Endothelial cell of umbilical vein (primary cell): ENCODE measurements at regions not wholly inside any gene's neighbourhood (a gene's known extent, or its start where the extent isn't known, plus 50 kb on each side); places are given as distances from the start of the nearest gene placed in this dataset.

ENCODE experiments used
- BruUV-seq: library from RNA; stranded (reverse); fragments of 400-500 nt; replicated peaks from 2 replicates; lab custom pipeline; 2021; lab: Mats Ljungman, UMichigan
- CTCF ChIA-PET: fragments of 300-600, 350-600 bp; sonication (Branson Sonifier 250); formaldehyde crosslinking; loops from one replicate; lab custom pipeline; 2021; ENCODE audit warnings: antibody characterized with exemption, inconsistent platforms; lab: Charles Lee
- POLR2A ChIA-PET: fragments of 300-600, 350-600 bp; sonication (Branson Sonifier 250); formaldehyde crosslinking; loops from one replicate; lab custom pipeline; 2021; ENCODE audit warnings: antibody characterized with exemption, inconsistent platforms; lab: Charles Lee
- DNase-seq: peaks from one replicate; pipeline ENCODE4 v3.0.0-alpha.2; 2011; ENCODE audit warnings: low read depth, low spot score
- FAIRE-seq: peaks from 2 replicates; lab custom pipeline; 2011; peaks lifted over from hg19 to GRCh38; lab: Jason Lieb, UNC
- H2AFZ ChIP-seq: 2 replicates; pipeline ENCODE4 v1.6.0; 2012; ENCODE audit warnings: low read depth, low read length, control low read depth, inconsistent platforms
- H3K27ac ChIP-seq: 2 replicates; pipeline ENCODE4 v1.5.1; 2011; ENCODE audit warnings: low read depth, mild to moderate bottlenecking, control low read depth, low read length, moderate library complexity; ENCODE audit not compliant: insufficient read depth
- H3K27me3 ChIP-seq, 2 experiments: 2 replicates each; pipeline versions ENCODE4 v1.6.0 to v1.6.1; 2011; ENCODE audit warnings: low read length in 2 of 2, mixed read lengths in 1 of 2; ENCODE audit not compliant: control insufficient read depth in 2 of 2, insufficient read depth in 2 of 2
- H3K36me3 ChIP-seq, 2 experiments: 2 replicates in 1 of 2; 3 replicates in 1 of 2; pipeline ENCODE4 v1.5.1; 2011; ENCODE audit warnings: low read length in 2 of 2, mild to moderate bottlenecking in 1 of 2, moderate library complexity in 1 of 2; ENCODE audit not compliant: control insufficient read depth in 2 of 2, insufficient read depth in 2 of 2; ENCODE audit errors: extremely low read depth in 1 of 2
- H3K4me1 ChIP-seq: 3 replicates; pipeline ENCODE4 v1.5.1; 2011; ENCODE audit warnings: mild to moderate bottlenecking, low read length; ENCODE audit not compliant: control insufficient read depth, insufficient read depth; ENCODE audit errors: extremely low read depth
- H3K4me2 ChIP-seq: 2 replicates; pipeline ENCODE4 v1.6.1; 2011; ENCODE audit warnings: low read length, control low read depth, mixed read lengths; ENCODE audit not compliant: insufficient read depth
- H3K4me3 ChIP-seq, 3 experiments: fragments of 200-600 bp in 1 of 3; sonication (generic), shearing (Covaris generic) in 1 of 3; replicated peaks in 1 of 3; 2 replicates each; pipeline ENCODE4 v1.5.1; 2011 to 2016; ENCODE audit warnings: control low read depth in 3 of 3, low read length in 3 of 3, mild to moderate bottlenecking in 2 of 3, inconsistent platforms in 1 of 3, low read depth in 1 of 3, moderate library complexity in 1 of 3; ENCODE audit not compliant: insufficient read depth in 1 of 3
- H3K79me2 ChIP-seq: 2 replicates; pipeline ENCODE4 v1.6.0; 2012; ENCODE audit warnings: low read length, inconsistent platforms; ENCODE audit not compliant: control insufficient read depth, insufficient read depth
- H3K9ac ChIP-seq: replicated peaks from 2 replicates; pipeline ENCODE3; 2011; ENCODE audit warnings: low read length, control low read depth; ENCODE audit not compliant: insufficient read depth; ENCODE audit errors: extremely low read depth
- H3K9me1 ChIP-seq: replicated peaks from 3 replicates; pipeline ENCODE4 v1.6.0; 2011; ENCODE audit warnings: mild to moderate bottlenecking, low read length; ENCODE audit not compliant: control insufficient read depth, insufficient read depth; ENCODE audit errors: extremely low read depth
- H3K9me3 ChIP-seq: replicated peaks from 2 replicates; pipeline ENCODE4 v1.5.1; 2012; ENCODE audit warnings: low read length, inconsistent platforms; ENCODE audit not compliant: control insufficient read depth, insufficient read depth
- H4K20me1 ChIP-seq: replicated peaks from 2 replicates; pipeline ENCODE3; 2011; ENCODE audit warnings: mild to moderate bottlenecking, low read length; ENCODE audit not compliant: control insufficient read depth, insufficient read depth; ENCODE audit errors: extremely low read depth
- CTCF ChIP-seq, 2 donors: IDR thresholded peaks; 1 replicate in 1 of 2; 2 replicates in 1 of 2; pipeline ENCODE4 v1.5.1; 2011; ENCODE audit warnings: low read length in 2 of 2, mild to moderate bottlenecking in 2 of 2, moderate library complexity in 2 of 2, control low read depth in 1 of 2, inconsistent platforms in 1 of 2, low read depth in 1 of 2; ENCODE audit not compliant: insufficient read depth in 1 of 2; ENCODE audit errors: extremely low read depth in 1 of 2
- EZH2 ChIP-seq: IDR thresholded peaks from 2 replicates; pipeline ENCODE4 v1.6.1; 2012; ENCODE audit warnings: borderline replicate concordance, low read depth, mild to moderate bottlenecking, moderate library complexity, low read length, inconsistent platforms; ENCODE audit not compliant: severe bottlenecking
- FOS ChIP-seq: IDR thresholded peaks from 2 replicates; pipeline ENCODE4 v1.6.1; 2011; ENCODE audit warnings: mild to moderate bottlenecking, low read length, moderate library complexity, borderline replicate concordance; ENCODE audit not compliant: insufficient read depth
- GATA2 ChIP-seq: IDR thresholded peaks from 2 replicates; pipeline ENCODE4 v1.7.0; 2011; ENCODE audit warnings: low read depth, mild to moderate bottlenecking, moderate library complexity, mixed read lengths, low read length; ENCODE audit not compliant: insufficient read length, insufficient read depth
- JUN ChIP-seq: IDR thresholded peaks from 2 replicates; pipeline ENCODE4 v1.6.1; 2011; ENCODE audit warnings: borderline replicate concordance, low read depth; ENCODE audit not compliant: insufficient read length, insufficient read depth
- MAX ChIP-seq: IDR thresholded peaks from 2 replicates; pipeline ENCODE4 v1.6.1; 2011; ENCODE audit not compliant: insufficient read depth, insufficient read length
- MYC ChIP-seq: IDR thresholded peaks from one replicate; pipeline ENCODE4 v1.6.1; 2011; ENCODE audit warnings: mild to moderate bottlenecking, low read depth, low read length
- POLR2A ChIP-seq: IDR thresholded peaks from 2 replicates; pipeline ENCODE4 v1.6.1; 2012; ENCODE audit warnings: low read depth, mild to moderate bottlenecking, control low read depth, low read length
- POLR2AphosphoS5 ChIP-seq: IDR thresholded peaks from 2 replicates; pipeline ENCODE4 v1.6.1; 2012; ENCODE audit warnings: low read depth, mild to moderate bottlenecking, control low read depth, low read length, moderate library complexity; ENCODE audit not compliant: insufficient read depth
- dilution Hi-C: fragments of 300-500 bp; cut with MboI; formaldehyde crosslinking; loops from one replicate; pipeline ENCODE4 v1.15.0; 2019; ENCODE audit warnings: low sequenced_read_pairs; ENCODE audit not compliant: extremely low pct_ligation_motif_present
- intact Hi-C: fragments of 100-400 bp; cut with micrococcal nuclease; formaldehyde crosslinking; loops from one replicate; pipeline ENCODE4 v1.10.0; 2022

- no peaks in the 10 kb centered on the region for H3K79me2 ChIP-seq
- dilution Hi-C loops: no loop called here
- no peak overlapping the region for H3K9ac ChIP-seq
- no peaks in the 10 kb centered on the region for H3K9me3 ChIP-seq
- H3K4me1 ChIP-seq: no peaks in the 10 kb centered on the region
- POLR2A ChIA-PET: no interaction called here
- H4K20me1 ChIP-seq: no peaks in the 10 kb centered on the region
- no peak overlapping the region for H3K4me2 ChIP-seq
- DNase-seq (no peak), FAIRE-seq (no peak)
- intact Hi-C loops: no loop called here
- CTCF ChIA-PET: no interaction called here
- no peaks in the 10 kb centered on the region for H3K36me3 ChIP-seq
- H3K27me3 ChIP-seq: no peaks in the 10 kb centered on the region
- no TSS peak for BruUV-seq
- TF ChIP-seq MYC (no peak), CTCF (IDR thresholded peaks at IDR 0.05; ENCODE audit: extremely low read depth in 1 of 2, insufficient read depth in 1 of 2, low read depth in 1 of 2, low read length in 2 of 2) (no peak), GATA2 (no peak), JUN (no peak), POLR2A (no peak), EZH2 (no peak), MAX (no peak), FOS (no peak), POLR2AphosphoS5 (no peak)
- no peak overlapping the region for H3K27ac ChIP-seq
- H3K9me1 ChIP-seq: no peaks in the 10 kb centered on the region
- H3K4me3 ChIP-seq: no peak overlapping the region
- no peak overlapping the region for H2AFZ ChIP-seq
These were observed 339.2 kb downstream of the ZNF716 start for GRCh38 chr7:57789130-57789529.
